G401 (cell line): ENCODE measurements at regions not wholly inside any gene's neighbourhood (a gene's known extent, or its start where the extent isn't known, plus 50 kb on each side); places are given as distances from the start of the nearest gene placed in this dataset.

Experiments
- DNase-seq: peaks from one replicate; pipeline ENCODE4 v3.0.0-alpha.2; 2015; ENCODE audit warnings: low spot score
- in situ Hi-C: cut with HindIII; loops from 2 replicates; pipeline ENCODE4 v1.10.0; 2016; ENCODE audit warnings: low sequenced_read_pairs, mixed read lengths

- in situ Hi-C loops = no loop called here
Measured at GRCh38 chr3:35544976-35545375, 94.3 kb upstream of the ARPP21 start.

GRCh38 chr3:35549690-35550089 is 89.6 kb upstream of the ARPP21 start:
- in situ Hi-C loops = no loop called here
- no peak for DNase-seq

More at GRCh38 chr3:35544976-35545375, 94.3 kb upstream of the ARPP21 start:
- DNase-seq = no peak

- in situ Hi-C loops = no loop called here
- no peak for DNase-seq
Measured at GRCh38 chr3:35562141-35562540, 77.2 kb upstream of the ARPP21 start.

GRCh38 chr3:35565048-35565447 is 74.3 kb upstream of the ARPP21 start:
- DNase-seq = no peak
- in situ Hi-C loops = no loop called here
